Neural cell (in vitro differentiated cells): ENCODE measurements at regions not wholly inside any gene's neighbourhood (a gene's known extent, or its start where the extent isn't known, plus 50 kb on each side); places are given as distances from the start of the nearest gene placed in this dataset.

ENCODE experiments used
- H2AFZ ChIP-seq: fragments of 200-600, 300-800 bp; sonication (generic), shearing (Covaris generic); 2 replicates; pipeline ENCODE4 v1.6.0; 2014; ENCODE audit warnings: low read depth, mild to moderate bottlenecking, antibody characterized with exemption, low read length, moderate library complexity
- H3F3A ChIP-seq: fragments of 200-600 bp; shearing (Covaris generic); 2 replicates; pipeline ENCODE4 v1.6.1; 2016; ENCODE audit warnings: mild to moderate bottlenecking, moderate library complexity, mixed read lengths, antibody characterized with exemption, low read length; ENCODE audit not compliant: insufficient read depth, poor library complexity, severe bottlenecking
- H3K27ac ChIP-seq: fragments of 200-600, 300-800 bp; sonication (generic), shearing (Covaris generic); 2 replicates; pipeline ENCODE4 v1.5.1; 2014; ENCODE audit warnings: mild to moderate bottlenecking, low read length, moderate library complexity
- H3K27me3 ChIP-seq: fragments of 300-800, 200-600 bp; sonication (generic), shearing (Covaris generic); 2 replicates; pipeline ENCODE4 v1.6.0; 2014; ENCODE audit warnings: mild to moderate bottlenecking, low read depth, low read length, moderate library complexity; ENCODE audit not compliant: insufficient read depth
- H3K36me3 ChIP-seq: fragments of 300-800, 200-600 bp; sonication (generic), shearing (Covaris generic); 2 replicates; pipeline ENCODE4 v1.5.1; 2014; ENCODE audit warnings: mild to moderate bottlenecking, antibody characterized with exemption, low read length, moderate library complexity; ENCODE audit not compliant: insufficient read depth
- H3K4me2 ChIP-seq: fragments of 300-800, 200-600 bp; sonication (generic), shearing (Covaris generic); 2 replicates; pipeline ENCODE4 v1.6.0; 2014; ENCODE audit warnings: mild to moderate bottlenecking, low read length
- H3K4me3 ChIP-seq: fragments of 300-800, 200-600 bp; sonication (generic), shearing (Covaris generic); 2 replicates; pipeline ENCODE4 v1.5.1; 2014; ENCODE audit warnings: mild to moderate bottlenecking, low read length, moderate library complexity
- H3K79me2 ChIP-seq: fragments of 200-600 bp; shearing (Covaris generic); replicated peaks from 2 replicates; pipeline ENCODE4 v1.6.0; 2014; ENCODE audit warnings: mild to moderate bottlenecking, low read length, moderate library complexity; ENCODE audit not compliant: insufficient read depth
- H3K9ac ChIP-seq: fragments of 300-800, 200-600 bp; sonication (generic), shearing (Covaris generic); 2 replicates; pipeline ENCODE4 v1.6.1; 2016; ENCODE audit warnings: mild to moderate bottlenecking, low read length, mixed read lengths
- H3K9me2 ChIP-seq: fragments of 200-600 bp; shearing (Covaris generic); 2 replicates; pipeline ENCODE4 v1.6.1; 2016; ENCODE audit warnings: mild to moderate bottlenecking, low read length, mixed read lengths; ENCODE audit not compliant: insufficient read depth
- H3K9me3 ChIP-seq: fragments of 200-600, 300-800 bp; sonication (generic), shearing (Covaris generic); 2 replicates; pipeline ENCODE4 v1.6.1; 2016; ENCODE audit warnings: mild to moderate bottlenecking, mixed run types, low read length, moderate library complexity, mixed read lengths
- H4K20me1 ChIP-seq: fragments of 200-600 bp; shearing (Covaris generic); 2 replicates; pipeline ENCODE4 v1.6.1; 2016; ENCODE audit warnings: mild to moderate bottlenecking, mixed run types; ENCODE audit not compliant: insufficient read depth
- EZH2 ChIP-seq: fragments of 200-600, 300-800 bp; shearing (Covaris generic), sonication (generic); IDR thresholded peaks from 2 replicates; pipeline ENCODE4 v1.6.1; 2014; ENCODE audit warnings: antibody characterized with exemption, low read length, borderline replicate concordance, mild to moderate bottlenecking; ENCODE audit not compliant: insufficient read depth, poor library complexity, severe bottlenecking
- MXI1 ChIP-seq: fragments of 450-650 bp; conservative IDR thresholded peaks from 2 replicates; pipeline ENCODE4 v1.6.1; 2014; ENCODE audit warnings: antibody characterized with exemption, mild to moderate bottlenecking; ENCODE audit not compliant: poor library complexity, severe bottlenecking
- POLR2AphosphoS5 ChIP-seq: IDR thresholded peaks from 2 replicates; pipeline ENCODE4 v1.6.1; 2012
- SMC3 ChIP-seq: fragments of 450-650 bp; conservative IDR thresholded peaks from 2 replicates; pipeline ENCODE4 v1.6.1; 2014; ENCODE audit warnings: antibody characterized with exemption, mild to moderate bottlenecking, moderate library complexity; ENCODE audit not compliant: poor library complexity
- TF ChIP-seq, protein P1 (sequence below): fragments of 450-650 bp; IDR thresholded peaks from 2 replicates; pipeline ENCODE4 v1.5.1; 2014; ENCODE audit warnings: antibody characterized with exemption, mild to moderate bottlenecking, moderate library complexity; ENCODE audit not compliant: poor library complexity, severe bottlenecking
- TF ChIP-seq, protein P2 (sequence below): IDR thresholded peaks from 2 replicates; pipeline ENCODE4 v1.6.1; 2012; ENCODE audit warnings: borderline replicate concordance

DNA sequence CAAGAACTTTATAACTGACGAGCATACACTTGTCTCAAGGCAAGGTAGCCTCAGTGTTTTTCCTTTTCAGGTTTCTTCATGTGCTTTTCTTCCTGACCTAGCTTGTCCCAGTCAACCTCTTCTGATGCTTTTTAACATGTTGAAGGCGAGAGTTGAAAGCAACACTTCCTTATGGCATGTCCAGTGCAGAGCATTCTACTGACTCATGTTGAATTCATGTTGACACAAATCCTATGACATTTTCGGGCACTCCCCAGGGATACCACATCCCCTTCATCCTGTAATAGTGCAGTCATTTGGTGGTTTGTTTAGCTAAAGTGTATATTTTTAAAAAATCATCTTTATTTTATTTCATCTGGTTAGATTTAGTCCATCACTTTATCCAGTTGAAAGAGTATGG, 75.9 kb upstream of the CBLB start:
- no peaks in the 10 kb centered on the region for H3K27me3 ChIP-seq
- H3K79me2 ChIP-seq, result no peaks in the 10 kb centered on the region
- H4K20me1 ChIP-seq, result no peaks in the 10 kb centered on the region
- no peak overlapping the region for H3K4me2 ChIP-seq
- no peaks in the 10 kb centered on the region for H3K9me3 ChIP-seq
- no peaks in the 10 kb centered on the region for H3F3A ChIP-seq
- no peak overlapping the region for H3K27ac ChIP-seq
- TF ChIP-seq POLR2AphosphoS5, result no peak
- no peak for TF ChIP-seq EZH2
- TF ChIP-seq MXI1, result no peak
- TF ChIP-seq, protein P1, sequence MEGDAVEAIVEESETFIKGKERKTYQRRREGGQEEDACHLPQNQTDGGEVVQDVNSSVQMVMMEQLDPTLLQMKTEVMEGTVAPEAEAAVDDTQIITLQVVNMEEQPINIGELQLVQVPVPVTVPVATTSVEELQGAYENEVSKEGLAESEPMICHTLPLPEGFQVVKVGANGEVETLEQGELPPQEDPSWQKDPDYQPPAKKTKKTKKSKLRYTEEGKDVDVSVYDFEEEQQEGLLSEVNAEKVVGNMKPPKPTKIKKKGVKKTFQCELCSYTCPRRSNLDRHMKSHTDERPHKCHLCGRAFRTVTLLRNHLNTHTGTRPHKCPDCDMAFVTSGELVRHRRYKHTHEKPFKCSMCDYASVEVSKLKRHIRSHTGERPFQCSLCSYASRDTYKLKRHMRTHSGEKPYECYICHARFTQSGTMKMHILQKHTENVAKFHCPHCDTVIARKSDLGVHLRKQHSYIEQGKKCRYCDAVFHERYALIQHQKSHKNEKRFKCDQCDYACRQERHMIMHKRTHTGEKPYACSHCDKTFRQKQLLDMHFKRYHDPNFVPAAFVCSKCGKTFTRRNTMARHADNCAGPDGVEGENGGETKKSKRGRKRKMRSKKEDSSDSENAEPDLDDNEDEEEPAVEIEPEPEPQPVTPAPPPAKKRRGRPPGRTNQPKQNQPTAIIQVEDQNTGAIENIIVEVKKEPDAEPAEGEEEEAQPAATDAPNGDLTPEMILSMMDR, result no peak
- no peak overlapping the region for H3K4me3 ChIP-seq
- no peak overlapping the region for H3K9ac ChIP-seq
- H2AFZ ChIP-seq, result no peak overlapping the region
- no peaks in the 10 kb centered on the region for H3K9me2 ChIP-seq
- no peaks in the 10 kb centered on the region for H3K36me3 ChIP-seq

DNA sequence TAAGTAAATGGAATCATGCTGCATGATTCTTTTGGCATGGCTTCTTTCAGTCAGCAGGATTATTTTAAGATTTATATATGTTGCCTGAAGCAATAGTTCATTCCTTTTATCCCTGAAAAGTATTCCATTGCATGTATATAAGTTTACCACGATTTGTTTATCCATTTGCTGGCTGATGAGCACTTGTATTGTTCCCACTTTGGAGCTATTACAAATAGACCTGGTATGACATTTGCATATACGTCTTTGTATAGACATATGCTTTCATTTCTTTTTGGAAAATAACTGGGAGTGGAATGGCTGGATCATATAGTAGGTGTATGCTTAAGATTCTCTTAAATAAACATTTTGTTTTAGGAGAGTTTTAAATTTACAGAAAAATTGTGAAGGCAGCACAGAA, 79.3 kb upstream of the CBLB start:
- H3K36me3 ChIP-seq, result no peaks in the 10 kb centered on the region
- TF ChIP-seq EZH2 (no peak), POLR2AphosphoS5 (no peak), SMC3 (no peak)
- TF ChIP-seq, protein P2, sequence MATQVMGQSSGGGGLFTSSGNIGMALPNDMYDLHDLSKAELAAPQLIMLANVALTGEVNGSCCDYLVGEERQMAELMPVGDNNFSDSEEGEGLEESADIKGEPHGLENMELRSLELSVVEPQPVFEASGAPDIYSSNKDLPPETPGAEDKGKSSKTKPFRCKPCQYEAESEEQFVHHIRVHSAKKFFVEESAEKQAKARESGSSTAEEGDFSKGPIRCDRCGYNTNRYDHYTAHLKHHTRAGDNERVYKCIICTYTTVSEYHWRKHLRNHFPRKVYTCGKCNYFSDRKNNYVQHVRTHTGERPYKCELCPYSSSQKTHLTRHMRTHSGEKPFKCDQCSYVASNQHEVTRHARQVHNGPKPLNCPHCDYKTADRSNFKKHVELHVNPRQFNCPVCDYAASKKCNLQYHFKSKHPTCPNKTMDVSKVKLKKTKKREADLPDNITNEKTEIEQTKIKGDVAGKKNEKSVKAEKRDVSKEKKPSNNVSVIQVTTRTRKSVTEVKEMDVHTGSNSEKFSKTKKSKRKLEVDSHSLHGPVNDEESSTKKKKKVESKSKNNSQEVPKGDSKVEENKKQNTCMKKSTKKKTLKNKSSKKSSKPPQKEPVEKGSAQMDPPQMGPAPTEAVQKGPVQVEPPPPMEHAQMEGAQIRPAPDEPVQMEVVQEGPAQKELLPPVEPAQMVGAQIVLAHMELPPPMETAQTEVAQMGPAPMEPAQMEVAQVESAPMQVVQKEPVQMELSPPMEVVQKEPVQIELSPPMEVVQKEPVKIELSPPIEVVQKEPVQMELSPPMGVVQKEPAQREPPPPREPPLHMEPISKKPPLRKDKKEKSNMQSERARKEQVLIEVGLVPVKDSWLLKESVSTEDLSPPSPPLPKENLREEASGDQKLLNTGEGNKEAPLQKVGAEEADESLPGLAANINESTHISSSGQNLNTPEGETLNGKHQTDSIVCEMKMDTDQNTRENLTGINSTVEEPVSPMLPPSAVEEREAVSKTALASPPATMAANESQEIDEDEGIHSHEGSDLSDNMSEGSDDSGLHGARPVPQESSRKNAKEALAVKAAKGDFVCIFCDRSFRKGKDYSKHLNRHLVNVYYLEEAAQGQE, result no peak
- TF ChIP-seq, protein P1, result no peak
- no peak overlapping the region for H3K9ac ChIP-seq

More for the DNA sequence above, 79.3 kb upstream of the CBLB start:
- no peak overlapping the region for H3K27ac ChIP-seq
- no peaks in the 10 kb centered on the region for H3K9me3 ChIP-seq
- H3K4me3 ChIP-seq, result no peak overlapping the region
- no peak overlapping the region for H3K4me2 ChIP-seq
- no peaks in the 10 kb centered on the region for H3K79me2 ChIP-seq
- H3K9me2 ChIP-seq, result no peaks in the 10 kb centered on the region
- no peak overlapping the region for H2AFZ ChIP-seq
- no peaks in the 10 kb centered on the region for H3K27me3 ChIP-seq
- no peaks in the 10 kb centered on the region for H4K20me1 ChIP-seq
- no peaks in the 10 kb centered on the region for H3F3A ChIP-seq
